ENCODE measurements at regions not wholly inside any gene's neighbourhood (a gene's known extent, or its start where the extent isn't known, plus 50 kb on each side); places are given as distances from the start of the nearest gene placed in this dataset.

DNA sequence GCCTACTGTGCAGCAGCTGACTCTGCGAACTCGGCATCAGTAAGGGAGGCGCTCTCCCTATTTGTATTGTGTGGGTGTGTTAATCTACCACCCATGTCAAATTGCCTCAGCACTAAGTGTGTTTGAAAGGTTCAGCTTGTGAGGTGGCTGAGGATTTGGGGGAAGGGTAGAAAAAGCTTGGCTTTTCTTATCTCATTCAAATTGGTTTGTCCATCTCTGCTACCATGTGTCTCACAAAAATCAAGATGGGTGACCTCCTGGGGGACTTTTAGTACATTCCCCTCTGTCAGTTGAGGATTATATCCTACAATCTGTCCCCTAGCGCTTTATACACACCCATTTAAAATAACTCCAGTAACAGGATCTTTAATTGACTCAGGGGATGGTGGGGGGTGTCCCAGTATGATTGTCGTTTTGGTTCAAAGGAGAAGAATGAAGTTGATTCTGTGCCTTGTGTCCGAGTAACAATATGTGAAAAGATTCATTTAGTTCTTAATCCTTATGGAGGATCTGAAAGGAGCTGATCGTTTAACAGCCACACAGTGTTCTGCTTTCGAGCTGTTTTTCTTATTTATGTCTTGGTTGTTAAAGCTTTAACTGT is 609.6 kb downstream of the PKHD1 start:
- no peak for TF ChIP-seq EZH2 (IDR thresholded peaks at IDR 0.05)
- no peak for TF ChIP-seq POLR2AphosphoS5 (IDR thresholded peaks at IDR 0.05; ENCODE audit: borderline replicate concordance, low read depth, low read length)
- no peak for TF ChIP-seq FOXP2 (optimal IDR thresholded peaks at IDR 0.05; ENCODE audit: control extremely low read depth, extremely low read length, insufficient read depth)
